OCI-LY3 (cell line): ENCODE measurements at regions not wholly inside any gene's neighbourhood (a gene's known extent, or its start where the extent isn't known, plus 50 kb on each side); places are given as distances from the start of the nearest gene placed in this dataset.

Experiments
- CTCF ChIP-seq: fragments of 200-600, 300-600 bp; sonication (generic); IDR thresholded peaks from 2 replicates; pipeline ENCODE4 v1.5.1; 2014; ENCODE audit warnings: antibody characterized with exemption, low read length, low read depth
- EZH2phosphoT487 ChIP-seq: fragments of 200-600 bp; shearing (Covaris generic); IDR thresholded peaks from 2 replicates; pipeline ENCODE4 v1.6.1; 2018; ENCODE audit warnings: antibody characterized with exemption, mixed run types, low read depth

- no peak for TF ChIP-seq CTCF
- no peak for TF ChIP-seq EZH2phosphoT487
Measured at GRCh38 chr20:17062712-17063111, 164.1 kb upstream of the PCSK2 start.
